ENCODE measurements at regions not wholly inside any gene's neighbourhood (a gene's known extent, or its start where the extent isn't known, plus 50 kb on each side); places are given as distances from the start of the nearest gene placed in this dataset.

DNA sequence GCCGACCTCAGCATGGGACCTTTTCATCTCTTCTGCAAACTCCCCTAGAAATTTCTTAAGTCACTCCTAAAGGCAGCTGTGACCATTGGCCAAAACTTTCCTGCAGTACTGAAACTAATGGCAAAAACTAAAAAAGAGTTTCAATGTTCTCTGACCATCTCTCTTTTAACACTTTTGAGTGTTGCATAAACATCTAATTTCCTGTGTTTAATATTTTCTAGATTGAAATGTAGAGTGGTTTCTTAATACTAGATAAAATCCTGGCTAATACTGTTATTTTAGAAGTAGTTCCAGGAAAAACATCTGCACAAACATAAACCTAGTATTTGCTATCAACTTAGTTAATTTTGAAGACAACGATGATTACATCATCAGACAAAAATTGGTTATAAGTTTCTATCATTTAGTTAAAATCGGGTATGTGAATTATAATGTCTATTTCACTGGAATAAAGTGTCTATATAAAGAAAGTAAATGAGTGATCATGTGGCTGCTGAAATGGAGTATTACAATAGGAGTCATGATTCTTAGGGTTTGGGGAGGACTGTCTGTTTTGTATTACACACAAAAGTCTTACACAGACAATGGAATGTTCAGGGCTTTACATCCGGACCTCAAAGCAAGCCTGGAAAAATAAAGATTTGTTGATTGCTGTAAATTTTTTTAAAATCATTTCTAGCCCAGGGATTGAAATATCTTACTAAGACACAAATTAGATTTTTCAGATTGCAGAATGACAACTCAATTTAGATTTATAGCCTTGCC is 1323.4 kb downstream of the C4orf33 start:
- intact Hi-C loops (cut with DNase I; ENCODE audit: low total_unique reads): loop anchor here (5.0 kb wide), 1 partner anchor 117 kb away; no protein-coding TSS in a partner anchor
- Histone ChIP-seq H3K4me3 (no peak overlapping the region), H3K9me3 (no peaks in the 10 kb centered on the region), H3K27me3 (no peaks in the 10 kb centered on the region), H3K27ac (no peak overlapping the region), H3K4me1 (no peaks in the 10 kb centered on the region), H3K36me3 (no peaks in the 10 kb centered on the region)
- no peak for TF ChIP-seq CTCF (IDR thresholded peaks at IDR 0.05)
- TF ChIP-seq POLR2AphosphoS5 (IDR thresholded peaks at IDR 0.05): no peak
- TF ChIP-seq POLR2A (IDR thresholded peaks at IDR 0.05): no peak
- DNase-seq (ENCODE audit: low spot score in 2 of 2): no peak

GRCh38 chr4:130422261-130422660 is 1326.3 kb downstream of the C4orf33 start:
- no peak overlapping the region for H3K4me3 ChIP-seq
- DNase-seq (ENCODE audit: low spot score in 2 of 2): no peak
- H3K27ac ChIP-seq: no peak overlapping the region
- no peaks in the 10 kb centered on the region for H3K9me3 ChIP-seq
- intact Hi-C loops (cut with DNase I; ENCODE audit: low total_unique reads): no loop called here
- no peaks in the 10 kb centered on the region for H3K27me3 ChIP-seq
- TF ChIP-seq POLR2AphosphoS5 (IDR thresholded peaks at IDR 0.05) (no peak), POLR2A (IDR thresholded peaks at IDR 0.05) (no peak), CTCF (IDR thresholded peaks at IDR 0.05) (no peak)
- no peaks in the 10 kb centered on the region for H3K36me3 ChIP-seq
- H3K4me1 ChIP-seq: no peaks in the 10 kb centered on the region

- Histone ChIP-seq H3K36me3 (no peaks in the 10 kb centered on the region), H3K4me3 (no peak overlapping the region), H3K27me3 (no peaks in the 10 kb centered on the region), H3K9me3 (no peaks in the 10 kb centered on the region), H3K27ac (no peak overlapping the region), H3K4me1 (no peaks in the 10 kb centered on the region)
- intact Hi-C loops (cut with DNase I; ENCODE audit: low total_unique reads): no loop called here
- no peak for DNase-seq (ENCODE audit: low spot score in 2 of 2)
- TF ChIP-seq POLR2AphosphoS5 (IDR thresholded peaks at IDR 0.05) (no peak), CTCF (IDR thresholded peaks at IDR 0.05) (no peak), POLR2A (IDR thresholded peaks at IDR 0.05) (no peak)
Observed at GRCh38 chr4:130424211-130424610, 1328.3 kb downstream of the C4orf33 start.

GRCh38 chr4:130432289-130432688 is 1336.3 kb downstream of the C4orf33 start:
- TF ChIP-seq POLR2AphosphoS5 (IDR thresholded peaks at IDR 0.05) (no peak), POLR2A (IDR thresholded peaks at IDR 0.05) (no peak), CTCF (IDR thresholded peaks at IDR 0.05) (no peak)
- Histone ChIP-seq H3K27me3 (no peaks in the 10 kb centered on the region), H3K36me3 (no peaks in the 10 kb centered on the region), H3K4me3 (no peak overlapping the region), H3K4me1 (no peaks in the 10 kb centered on the region), H3K9me3 (peaks cover 0 to 2% of the 10 kb centered on the region in 2 donors), H3K27ac (no peak overlapping the region)
- intact Hi-C loops (cut with DNase I; ENCODE audit: low total_unique reads): no loop called here
- no peak for DNase-seq (ENCODE audit: low spot score in 2 of 2)

- intact Hi-C loops (cut with DNase I; ENCODE audit: low total_unique reads): no loop called here
- Histone ChIP-seq H3K9me3 (peaks cover 0 to 2% of the 10 kb centered on the region in 2 donors), H3K27ac (no peak overlapping the region), H3K4me1 (no peaks in the 10 kb centered on the region), H3K4me3 (no peak overlapping the region), H3K36me3 (peaks cover 6% of the 10 kb centered on the region), H3K27me3 (no peaks in the 10 kb centered on the region)
- no peak for TF ChIP-seq CTCF (IDR thresholded peaks at IDR 0.05)
- no peak for TF ChIP-seq POLR2A (IDR thresholded peaks at IDR 0.05)
- no peak for TF ChIP-seq POLR2AphosphoS5 (IDR thresholded peaks at IDR 0.05)
- no peak for DNase-seq (ENCODE audit: low spot score in 2 of 2)
Observed at GRCh38 chr4:130449741-130450140, 1353.8 kb downstream of the C4orf33 start.
